Adrenal gland (tissue), 5 donors: ENCODE measurements at regions not wholly inside any gene's neighbourhood (a gene's known extent, or its start where the extent isn't known, plus 50 kb on each side); places are given as distances from the start of the nearest gene placed in this dataset.

Experiments
- CTCF ChIP-seq, 6 experiments: fragments of 450-650 bp in 4 of 6; fragments of 200-600 bp in 2 of 6; sonication (generic) in 1 of 6; IDR thresholded peaks; 1 replicate in 5 of 6; 2 replicates in 1 of 6; pipeline versions ENCODE4 v1.5.1 to v1.8.0; 2016 to 2021; ENCODE audit warnings: antibody characterized with exemption in 6 of 6, mild to moderate bottlenecking in 2 of 6, moderate library complexity in 1 of 6
- POLR2A ChIP-seq, 2 donors: fragments of 450-650 bp; IDR thresholded peaks; one replicate each; pipeline ENCODE4 v1.6.1; 2017; ENCODE audit warnings: antibody characterized with exemption in 2 of 2, mild to moderate bottlenecking in 2 of 2, moderate library complexity in 1 of 2
- donor health status: DM: no; HTN: no; CAD: no.

- TF ChIP-seq CTCF (IDR thresholded peaks at IDR 0.05) (no peak), POLR2A (IDR thresholded peaks at IDR 0.05) (no peak)
Observed at GRCh38 chr6:92289831-92290230, 1129.5 kb downstream of the EPHA7 start.
